Endodermal cell (in vitro differentiated cells): ENCODE measurements at regions not wholly inside any gene's neighbourhood (a gene's known extent, or its start where the extent isn't known, plus 50 kb on each side); places are given as distances from the start of the nearest gene placed in this dataset.

Experiments used
- DNase-seq: peaks from one replicate; pipeline ENCODE4 v3.0.0-alpha.2; 2017
- H3K27ac ChIP-seq: 2 replicates; pipeline ENCODE4 v1.5.1; 2013; ENCODE audit warnings: mild to moderate bottlenecking, low read depth, low read length, moderate library complexity
- H3K27me3 ChIP-seq: 2 replicates; pipeline ENCODE4 v1.6.1; 2013; ENCODE audit warnings: mild to moderate bottlenecking, low read length, moderate library complexity; ENCODE audit not compliant: insufficient read depth, control insufficient read depth, poor library complexity, severe bottlenecking
- H3K36me3 ChIP-seq: 2 replicates; pipeline ENCODE4 v1.7.0; 2013; ENCODE audit warnings: mild to moderate bottlenecking, low read length, moderate library complexity; ENCODE audit not compliant: control insufficient read depth, insufficient read depth
- H3K4me1 ChIP-seq: one replicate; pipeline ENCODE4 v1.7.0; 2013; ENCODE audit warnings: low read length; ENCODE audit not compliant: control insufficient read depth, insufficient read depth
- H3K4me3 ChIP-seq: 2 replicates; pipeline ENCODE4 v1.5.1; 2013; ENCODE audit warnings: mild to moderate bottlenecking, low read length, moderate library complexity
- H3K9ac ChIP-seq: 2 replicates; pipeline ENCODE4 v1.6.1; 2013; ENCODE audit warnings: mild to moderate bottlenecking, low read length, moderate library complexity; ENCODE audit not compliant: poor library complexity, severe bottlenecking; ENCODE audit errors: extremely low read depth
- H3K9me3 ChIP-seq: 2 replicates; pipeline ENCODE4 v1.6.1; 2013; ENCODE audit warnings: mild to moderate bottlenecking, low read length, moderate library complexity; ENCODE audit not compliant: control insufficient read depth
- H3K27ac Mint-ChIP-seq: 2 replicates; pipeline ENCODE4 v1.8.0; 2020; ENCODE audit warnings: mixed read lengths
- H3K27me3 Mint-ChIP-seq: 2 replicates; pipeline ENCODE4 v1.8.0; 2021; ENCODE audit warnings: mild to moderate bottlenecking, mixed read lengths; ENCODE audit not compliant: insufficient read depth
- H3K36me3 Mint-ChIP-seq: 2 replicates; pipeline ENCODE4 v1.8.0; 2020; ENCODE audit warnings: low read depth, mixed read lengths
- H3K4me1 Mint-ChIP-seq: 2 replicates; pipeline ENCODE4 v1.8.0; 2020; ENCODE audit warnings: mixed read lengths
- H3K4me3 Mint-ChIP-seq: 2 replicates; pipeline ENCODE4 v1.8.0; 2020; ENCODE audit warnings: mild to moderate bottlenecking, moderate library complexity, mixed read lengths
- H3K9me3 Mint-ChIP-seq: 2 replicates; pipeline ENCODE4 v1.8.0; 2020; ENCODE audit warnings: mild to moderate bottlenecking, mixed read lengths
- WGBS, 2 experiments: methylation state at CpG; one replicate each; pipeline versions ENCODE4 v1.1.5 to v1.1.7; 2013; ENCODE audit warnings: missing lambda C conversion rate in 2 of 2, mixed read lengths in 1 of 2; ENCODE audit not compliant: insufficient coverage in 1 of 2, insufficient read length in 1 of 2; 5-methylcytosine and 5-hydroxymethylcytosine counted together
- TF ChIP-seq, protein P1 (sequence below): fragments of 200-600 bp; sonication (generic); conservative IDR thresholded peaks from 2 replicates; pipeline ENCODE4 v1.5.0; 2021; ENCODE audit warnings: antibody characterized with exemption, mild to moderate bottlenecking

DNA sequence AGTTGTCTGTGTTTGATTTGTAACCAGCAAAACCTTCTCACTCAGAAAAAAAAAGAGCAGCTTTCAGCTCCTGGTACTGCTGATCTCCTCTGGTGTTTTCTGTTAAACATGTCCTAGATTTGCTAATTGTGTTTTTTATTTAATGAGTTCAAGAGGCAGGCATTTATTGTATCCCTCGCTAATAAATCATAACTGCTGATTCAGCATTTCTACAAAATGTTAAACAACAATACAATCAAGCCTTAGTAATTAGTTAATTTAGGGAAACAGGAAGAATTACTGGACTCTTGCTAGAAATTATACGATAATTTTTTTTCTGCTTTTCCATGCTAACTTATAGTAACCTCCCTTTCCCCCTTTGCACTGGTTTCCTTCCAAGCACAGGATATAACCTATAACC is 66.8 kb upstream of the NRP1 start:
- H3K9me3 ChIP-seq = no peaks in the 10 kb centered on the region
- DNase-seq = no peak
- no peak overlapping the region for H3K9ac ChIP-seq
- no peaks in the 10 kb centered on the region for H3K27me3 Mint-ChIP-seq
- no peaks in the 10 kb centered on the region for H3K36me3 Mint-ChIP-seq
- TF ChIP-seq, protein P1, sequence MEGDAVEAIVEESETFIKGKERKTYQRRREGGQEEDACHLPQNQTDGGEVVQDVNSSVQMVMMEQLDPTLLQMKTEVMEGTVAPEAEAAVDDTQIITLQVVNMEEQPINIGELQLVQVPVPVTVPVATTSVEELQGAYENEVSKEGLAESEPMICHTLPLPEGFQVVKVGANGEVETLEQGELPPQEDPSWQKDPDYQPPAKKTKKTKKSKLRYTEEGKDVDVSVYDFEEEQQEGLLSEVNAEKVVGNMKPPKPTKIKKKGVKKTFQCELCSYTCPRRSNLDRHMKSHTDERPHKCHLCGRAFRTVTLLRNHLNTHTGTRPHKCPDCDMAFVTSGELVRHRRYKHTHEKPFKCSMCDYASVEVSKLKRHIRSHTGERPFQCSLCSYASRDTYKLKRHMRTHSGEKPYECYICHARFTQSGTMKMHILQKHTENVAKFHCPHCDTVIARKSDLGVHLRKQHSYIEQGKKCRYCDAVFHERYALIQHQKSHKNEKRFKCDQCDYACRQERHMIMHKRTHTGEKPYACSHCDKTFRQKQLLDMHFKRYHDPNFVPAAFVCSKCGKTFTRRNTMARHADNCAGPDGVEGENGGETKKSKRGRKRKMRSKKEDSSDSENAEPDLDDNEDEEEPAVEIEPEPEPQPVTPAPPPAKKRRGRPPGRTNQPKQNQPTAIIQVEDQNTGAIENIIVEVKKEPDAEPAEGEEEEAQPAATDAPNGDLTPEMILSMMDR = no peak
- no peaks in the 10 kb centered on the region for H3K27me3 ChIP-seq
- H3K9me3 Mint-ChIP-seq = peaks cover 2% of the 10 kb centered on the region
- no peak overlapping the region for H3K4me3 ChIP-seq
- no peak overlapping the region for H3K4me3 Mint-ChIP-seq
- H3K27ac Mint-ChIP-seq = no peak overlapping the region
- H3K4me1 Mint-ChIP-seq = peaks cover 3% of the 10 kb centered on the region
- no peaks in the 10 kb centered on the region for H3K4me1 ChIP-seq
- 100% methylated on average over 1 of the region's 2 CpGs; no CpG with 5 or more reads in 1 of the 2 experiments for WGBS, 2 experiments
- H3K36me3 ChIP-seq = no peaks in the 10 kb centered on the region
- H3K27ac ChIP-seq = no peak overlapping the region

DNA sequence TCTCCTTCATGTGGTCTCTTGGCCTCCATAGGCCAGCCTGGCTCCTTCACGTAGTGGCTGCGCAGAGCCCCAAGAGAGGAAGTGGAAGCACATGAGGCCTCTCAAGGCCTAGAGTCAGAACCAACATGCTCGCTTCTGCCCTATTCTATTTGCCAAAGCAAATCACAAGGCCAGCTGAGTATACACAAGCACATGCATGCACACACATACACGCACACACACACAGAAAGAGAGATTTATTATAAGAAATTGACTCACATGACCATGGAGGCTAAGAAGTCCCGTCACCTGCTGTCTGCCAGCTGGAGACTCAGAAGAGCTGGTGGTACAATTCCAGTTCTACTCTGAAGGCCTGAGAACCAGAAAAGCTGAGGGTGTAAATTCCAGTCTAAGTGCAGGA is 64.3 kb upstream of the NRP1 start:
- Mint-ChIP-seq H3K4me1 (peaks cover 3% of the 10 kb centered on the region), H3K27ac (no peak overlapping the region), H3K27me3 (no peaks in the 10 kb centered on the region), H3K4me3 (no peak overlapping the region), H3K9me3 (peaks cover 2% of the 10 kb centered on the region), H3K36me3 (no peaks in the 10 kb centered on the region)
- TF ChIP-seq, protein P1 = no peak
- Histone ChIP-seq H3K4me3 (no peak overlapping the region), H3K27me3 (no peaks in the 10 kb centered on the region), H3K9ac (no peak overlapping the region), H3K9me3 (no peaks in the 10 kb centered on the region), H3K36me3 (no peaks in the 10 kb centered on the region), H3K27ac (no peak overlapping the region), H3K4me1 (no peaks in the 10 kb centered on the region)
- 90 to 94% methylated on average over 2 to 5 of the region's 5 CpGs for WGBS, 2 experiments
- DNase-seq = no peak

DNA sequence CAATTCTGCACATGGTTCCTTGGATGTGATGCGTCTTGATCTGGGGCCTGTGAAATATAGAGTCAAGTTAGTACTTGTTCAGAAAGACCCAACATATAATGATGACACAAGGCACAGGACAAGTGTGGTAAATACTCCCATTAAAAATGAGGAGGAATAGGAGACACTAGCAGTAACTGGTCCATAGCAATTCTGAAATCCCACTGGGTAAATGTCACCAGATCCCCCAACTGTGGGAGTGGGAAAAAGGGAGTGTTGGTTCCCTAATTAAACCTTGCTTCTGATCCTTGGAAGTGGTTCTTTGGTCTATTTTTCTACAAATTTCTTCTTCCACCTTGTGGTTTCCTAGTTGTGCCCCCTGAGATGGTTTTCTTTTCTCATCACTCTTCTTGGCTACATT is 62.5 kb upstream of the NRP1 start:
- Histone ChIP-seq H3K36me3 (no peaks in the 10 kb centered on the region), H3K4me1 (no peaks in the 10 kb centered on the region), H3K27ac (no peak overlapping the region), H3K9me3 (no peaks in the 10 kb centered on the region), H3K9ac (no peak overlapping the region), H3K27me3 (no peaks in the 10 kb centered on the region), H3K4me3 (no peak overlapping the region)
- no peaks in the 10 kb centered on the region for H3K36me3 Mint-ChIP-seq
- WGBS, 2 experiments = 94% methylated on average over 1 of the region's 1 CpG; no CpG with 5 or more reads in 1 of the 2 experiments
- H3K4me3 Mint-ChIP-seq = no peak overlapping the region
- H3K4me1 Mint-ChIP-seq = peaks cover 3% of the 10 kb centered on the region
- no peak for DNase-seq
- H3K27me3 Mint-ChIP-seq = no peaks in the 10 kb centered on the region
- TF ChIP-seq, protein P1 = no peak
- H3K9me3 Mint-ChIP-seq = peaks cover 2% of the 10 kb centered on the region
- no peak overlapping the region for H3K27ac Mint-ChIP-seq
